LNCAP (cell line): ENCODE measurements at regions not wholly inside any gene's neighbourhood (a gene's known extent, or its start where the extent isn't known, plus 50 kb on each side); places are given as distances from the start of the nearest gene placed in this dataset.

Experiments used
- TF ChIP-seq, protein P1 (sequence below): fragments of 450-650 bp; IDR thresholded peaks from 2 replicates; pipeline ENCODE4 v1.5.1; 2017; ENCODE audit warnings: mild to moderate bottlenecking

DNA sequence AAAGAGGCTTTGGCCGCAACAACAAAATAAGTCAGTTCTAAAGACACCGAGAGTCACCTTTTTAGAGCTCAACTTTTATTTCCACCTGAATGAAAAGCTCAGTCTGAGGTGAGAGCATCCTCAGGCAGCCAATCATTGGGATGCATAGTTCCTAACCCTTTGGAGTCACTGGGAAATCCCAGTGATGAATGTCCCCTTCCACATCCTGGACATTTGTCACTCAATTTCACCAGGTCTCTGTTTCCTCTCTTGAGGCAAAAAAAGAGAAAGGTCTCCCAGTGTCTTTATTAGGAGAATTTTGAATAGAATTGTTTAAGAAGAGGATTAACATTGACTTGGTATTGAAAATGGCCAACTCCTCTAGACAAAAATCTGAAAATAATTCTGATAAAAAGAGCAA lies 137.5 kb upstream of the SPRED1 start:
- TF ChIP-seq, protein P1, sequence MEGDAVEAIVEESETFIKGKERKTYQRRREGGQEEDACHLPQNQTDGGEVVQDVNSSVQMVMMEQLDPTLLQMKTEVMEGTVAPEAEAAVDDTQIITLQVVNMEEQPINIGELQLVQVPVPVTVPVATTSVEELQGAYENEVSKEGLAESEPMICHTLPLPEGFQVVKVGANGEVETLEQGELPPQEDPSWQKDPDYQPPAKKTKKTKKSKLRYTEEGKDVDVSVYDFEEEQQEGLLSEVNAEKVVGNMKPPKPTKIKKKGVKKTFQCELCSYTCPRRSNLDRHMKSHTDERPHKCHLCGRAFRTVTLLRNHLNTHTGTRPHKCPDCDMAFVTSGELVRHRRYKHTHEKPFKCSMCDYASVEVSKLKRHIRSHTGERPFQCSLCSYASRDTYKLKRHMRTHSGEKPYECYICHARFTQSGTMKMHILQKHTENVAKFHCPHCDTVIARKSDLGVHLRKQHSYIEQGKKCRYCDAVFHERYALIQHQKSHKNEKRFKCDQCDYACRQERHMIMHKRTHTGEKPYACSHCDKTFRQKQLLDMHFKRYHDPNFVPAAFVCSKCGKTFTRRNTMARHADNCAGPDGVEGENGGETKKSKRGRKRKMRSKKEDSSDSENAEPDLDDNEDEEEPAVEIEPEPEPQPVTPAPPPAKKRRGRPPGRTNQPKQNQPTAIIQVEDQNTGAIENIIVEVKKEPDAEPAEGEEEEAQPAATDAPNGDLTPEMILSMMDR: no peak

DNA sequence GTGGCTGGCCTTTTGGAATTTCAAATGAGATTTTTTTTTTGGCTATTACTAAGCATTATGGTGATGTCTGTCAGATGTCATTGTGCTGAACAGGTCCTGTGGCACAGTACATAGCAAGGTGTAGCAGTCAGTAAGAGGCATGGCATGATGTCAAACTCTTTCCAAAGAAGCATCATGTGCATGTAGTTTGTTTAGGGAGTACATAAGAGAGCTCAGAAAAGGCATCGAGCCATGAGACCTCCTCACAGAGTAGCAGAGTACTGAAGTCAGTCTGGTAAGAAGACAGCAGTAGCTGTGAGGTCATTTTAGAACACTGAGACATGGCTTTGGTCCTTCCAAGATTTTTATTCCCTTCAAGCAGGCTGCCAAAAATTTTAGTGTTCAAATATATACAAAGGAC lies 134.9 kb upstream of the SPRED1 start:
- TF ChIP-seq, protein P1: no peak

DNA sequence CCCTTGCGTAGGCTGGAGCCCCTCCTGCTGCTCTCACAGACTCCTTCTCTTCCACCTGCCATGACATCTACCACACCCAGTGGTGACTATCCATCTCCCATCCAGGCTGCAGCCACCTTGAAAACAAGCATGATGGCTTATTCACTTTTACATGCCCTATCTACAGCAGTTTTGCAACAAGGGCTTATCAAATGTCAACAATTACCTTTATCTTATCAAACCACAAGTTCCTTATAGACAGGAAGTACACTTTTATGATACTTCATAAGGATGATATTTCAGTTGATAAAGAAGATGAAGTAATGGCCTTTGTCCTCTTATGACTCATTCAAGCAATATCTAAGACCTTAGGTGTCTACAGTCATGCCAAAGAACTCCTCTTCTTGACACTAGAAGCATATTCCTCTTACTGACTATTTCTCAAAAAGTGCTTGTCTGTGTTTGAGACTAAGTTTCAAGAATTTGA lies 125.3 kb upstream of the SPRED1 start:
- TF ChIP-seq, protein P1: no peak

DNA sequence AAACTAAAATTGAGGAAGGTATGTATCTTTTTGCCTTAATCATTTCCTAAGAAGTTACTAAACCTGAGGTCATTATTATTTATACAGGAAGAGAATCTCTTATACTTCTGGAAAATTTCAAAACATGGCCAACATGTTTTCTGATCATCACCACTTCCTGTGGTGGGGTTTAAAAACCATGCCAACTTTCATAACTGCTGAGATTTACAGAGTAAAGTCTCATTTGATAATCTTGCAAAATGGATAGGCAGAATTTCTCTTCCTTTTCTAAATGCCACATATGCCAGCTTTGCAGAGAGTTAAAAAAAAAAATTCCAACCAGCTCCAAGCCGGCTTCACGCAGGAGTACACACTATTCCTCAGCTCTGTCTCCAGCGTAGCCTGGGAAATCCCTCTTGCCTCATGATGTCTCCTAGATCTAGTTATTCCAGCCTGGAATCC lies 124.3 kb upstream of the SPRED1 start:
- TF ChIP-seq, protein P1: no peak

DNA sequence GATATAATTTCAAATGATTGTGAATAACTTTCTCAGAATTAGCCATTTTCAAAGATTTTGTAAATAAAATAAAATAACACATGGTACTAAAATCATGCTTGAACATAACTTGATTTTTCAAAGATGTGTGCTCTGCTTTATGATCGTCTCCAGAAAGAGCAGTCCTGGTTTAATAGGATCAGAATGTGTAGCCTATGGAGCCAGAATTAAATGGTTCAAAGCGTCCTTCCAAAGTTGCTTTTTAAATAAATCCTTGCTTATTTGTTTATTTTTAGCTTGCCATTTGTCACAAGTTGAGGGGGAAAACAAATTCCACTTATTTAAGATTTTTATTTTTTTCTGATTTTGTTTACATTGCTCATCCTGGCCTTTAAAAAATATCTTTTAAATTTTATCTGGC lies 123.7 kb upstream of the SPRED1 start:
- TF ChIP-seq, protein P1: no peak

DNA sequence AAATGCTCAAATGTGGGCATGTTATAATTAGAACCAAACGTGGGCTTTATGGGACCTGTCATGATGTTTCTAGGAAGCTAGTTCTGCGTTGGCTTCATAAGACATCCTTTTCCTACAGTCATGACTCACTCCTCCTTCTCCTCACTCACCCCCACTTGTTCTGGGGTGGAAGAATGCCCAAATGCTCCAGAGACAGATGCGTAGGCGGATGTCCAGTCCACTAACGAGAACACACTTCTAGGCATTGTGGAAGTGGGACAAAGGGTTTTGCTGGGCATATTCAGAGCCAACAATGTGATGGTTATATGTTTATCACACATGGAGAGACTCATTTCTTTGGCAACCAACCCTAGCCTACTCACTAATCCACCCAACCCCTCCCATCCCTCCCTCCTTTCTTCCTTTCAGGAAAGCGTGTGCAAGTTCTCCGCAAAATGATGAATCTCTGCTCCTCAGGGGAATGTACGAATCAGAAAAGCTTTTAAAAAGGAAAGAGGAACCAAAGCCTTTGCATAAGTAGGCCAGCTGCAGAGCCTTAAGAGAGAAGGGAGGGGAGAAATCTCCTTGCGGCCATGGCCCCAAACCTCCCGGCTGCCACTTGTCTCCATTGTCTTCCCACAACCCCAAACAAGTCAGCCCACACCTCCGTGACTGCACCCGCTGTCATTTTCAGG lies 123.0 kb upstream of the SPRED1 start:
- TF ChIP-seq, protein P1: no peak

DNA sequence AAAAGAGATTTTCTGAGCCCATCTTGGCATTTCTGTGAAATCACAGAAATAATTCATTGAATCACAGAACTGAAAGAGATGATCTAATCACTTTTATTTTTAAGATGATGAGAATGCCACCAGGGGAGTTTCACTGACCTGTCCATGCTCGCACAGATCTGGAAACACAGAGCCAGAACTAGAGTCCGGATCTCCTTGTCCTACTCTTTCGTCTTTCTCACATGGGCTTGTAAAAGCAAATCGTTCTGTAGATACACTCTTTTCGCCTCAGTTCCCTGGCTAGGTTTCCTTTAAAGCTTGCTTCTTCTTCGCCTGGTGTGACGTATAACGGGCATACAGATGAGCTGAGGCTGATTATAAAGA lies 122.5 kb upstream of the SPRED1 start:
- TF ChIP-seq, protein P1: no peak
